IMR-90 (cell line): ENCODE measurements at regions not wholly inside any gene's neighbourhood (a gene's known extent, or its start where the extent isn't known, plus 50 kb on each side); places are given as distances from the start of the nearest gene placed in this dataset.

Experiments used
- ATAC-seq: fragments of 200-7000 bp; cut with Tn5 transposase; 2 replicates; pipeline ENCODE4 v1.9.1; 2020; ENCODE audit warnings: low read depth, mild to moderate bottlenecking, moderate library complexity
- BruUV-seq: library from RNA; stranded (reverse); fragments of 400-500 nt; replicated peaks from 2 replicates; lab custom pipeline; 2021; lab: Mats Ljungman, UMichigan
- CTCF ChIA-PET: fragments of 300-600 bp; formaldehyde crosslinking; extraction: SDS; loops from one replicate; lab custom pipeline; 2021; ENCODE audit warnings: antibody characterized with exemption; lab: Yijun Ruan, JAX
- POLR2A ChIA-PET: fragments of 300-600 bp; sonication (Branson Sonifier 250); formaldehyde crosslinking; loops from one replicate; lab custom pipeline; 2022; ENCODE audit warnings: antibody characterized with exemption; ENCODE audit not compliant: unreplicated experiment; lab: Charles Lee
- DNase-seq: peaks from one replicate; pipeline ENCODE4 v3.0.0; 2013
- H2AFZ ChIP-seq: replicated peaks from 2 replicates; pipeline ENCODE3; 2013; ENCODE audit warnings: low read length, mild to moderate bottlenecking; ENCODE audit not compliant: poor library complexity
- H2AK5ac ChIP-seq: 2 replicates; pipeline ENCODE4 v1.6.1; 2013; ENCODE audit warnings: low read depth, low read length, inconsistent platforms
- H2AK9ac ChIP-seq: replicated peaks from 2 replicates; pipeline ENCODE3; 2013; ENCODE audit warnings: mild to moderate bottlenecking, low read depth, low read length, moderate library complexity; ENCODE audit not compliant: poor library complexity
- H2BK120ac ChIP-seq: 2 replicates; pipeline ENCODE4 v1.6.1; 2013; ENCODE audit warnings: low read depth, low read length, inconsistent platforms
- H2BK15ac ChIP-seq: 3 replicates; pipeline ENCODE4 v1.6.1; 2013; ENCODE audit warnings: low read depth, low read length, inconsistent platforms
- H2BK20ac ChIP-seq: 2 replicates; pipeline ENCODE4 v1.6.1; 2013; ENCODE audit warnings: low read depth, mild to moderate bottlenecking, inconsistent platforms, low read length, moderate library complexity
- H2BK5ac ChIP-seq: 2 replicates; pipeline ENCODE4 v1.6.1; 2013; ENCODE audit warnings: mild to moderate bottlenecking, low read depth, low read length, inconsistent platforms; ENCODE audit not compliant: poor library complexity, severe bottlenecking
- H3K14ac ChIP-seq: replicated peaks from 2 replicates; pipeline ENCODE4 v1.6.1; 2013; ENCODE audit warnings: low read depth, low read length, inconsistent platforms
- H3K18ac ChIP-seq: 2 replicates; pipeline ENCODE4 v1.6.1; 2013; ENCODE audit warnings: low read depth, low read length, control low read depth
- H3K23ac ChIP-seq: 2 replicates; pipeline ENCODE4 v1.6.1; 2013; ENCODE audit warnings: low read depth, low read length, inconsistent platforms
- H3K27ac ChIP-seq: 2 replicates; pipeline ENCODE4 v1.5.1; 2013; ENCODE audit warnings: mild to moderate bottlenecking, control low read depth, low read length; ENCODE audit not compliant: insufficient read depth
- H3K27me3 ChIP-seq: 2 replicates; pipeline ENCODE4 v1.6.1; 2013; ENCODE audit warnings: low read length; ENCODE audit not compliant: control insufficient read depth, insufficient read depth
- H3K36me3 ChIP-seq: 2 replicates; pipeline ENCODE4 v1.6.1; 2013; ENCODE audit warnings: low read length, mixed read lengths; ENCODE audit not compliant: control insufficient read depth, insufficient read depth
- H3K4ac ChIP-seq: 2 replicates; pipeline ENCODE4 v1.6.1; 2013; ENCODE audit warnings: low read depth, low read length, inconsistent platforms
- H3K4me1 ChIP-seq: 2 replicates; pipeline ENCODE4 v1.6.1; 2013; ENCODE audit warnings: low read length, mixed read lengths; ENCODE audit not compliant: control insufficient read depth, insufficient read depth
- H3K4me2 ChIP-seq: 2 replicates; pipeline ENCODE4 v1.6.1; 2013; ENCODE audit warnings: low read depth, mild to moderate bottlenecking, control low read depth, low read length, moderate library complexity
- H3K4me3 ChIP-seq: 2 replicates; pipeline ENCODE4 v1.5.1; 2013; ENCODE audit warnings: low read depth, mild to moderate bottlenecking, control low read depth, low read length, moderate library complexity; ENCODE audit not compliant: insufficient read depth
- H3K56ac ChIP-seq: 2 replicates; pipeline ENCODE4 v1.6.1; 2013; ENCODE audit warnings: low read length, inconsistent platforms; ENCODE audit not compliant: insufficient read depth; ENCODE audit errors: extremely low read depth
- H3K79me1 ChIP-seq, 2 experiments: 2 replicates each; pipeline ENCODE4 v1.6.1; 2013; ENCODE audit warnings: low read length in 2 of 2, inconsistent platforms in 1 of 2, low read depth in 1 of 2
- H3K9ac ChIP-seq: 2 replicates; pipeline ENCODE4 v1.6.1; 2013; ENCODE audit warnings: low read depth, low read length, control low read depth
- H3K9me1 ChIP-seq: 2 replicates; pipeline ENCODE4 v1.6.1; 2013; ENCODE audit warnings: low read length, inconsistent platforms; ENCODE audit not compliant: insufficient read depth
- H3K9me3 ChIP-seq: 2 replicates; pipeline ENCODE4 v1.6.1; 2013; ENCODE audit warnings: low read length; ENCODE audit not compliant: control insufficient read depth, insufficient read depth
- H4K20me1 ChIP-seq: 2 replicates; pipeline ENCODE4 v1.6.1; 2013; ENCODE audit warnings: low read length, inconsistent platforms; ENCODE audit not compliant: insufficient read depth
- H4K5ac ChIP-seq: 2 replicates; pipeline ENCODE4 v1.6.1; 2013; ENCODE audit warnings: mild to moderate bottlenecking, low read depth, low read length, control low read depth
- H4K8ac ChIP-seq, 2 experiments: 2 replicates each; pipeline ENCODE4 v1.6.1; 2013; ENCODE audit warnings: low read depth in 2 of 2, low read length in 2 of 2, control low read depth in 1 of 2, inconsistent platforms in 1 of 2
- H4K91ac ChIP-seq: 2 replicates; pipeline ENCODE4 v1.6.1; 2013; ENCODE audit warnings: low read depth, low read length, inconsistent platforms; ENCODE audit not compliant: insufficient read depth
- BHLHE40 ChIP-seq: fragments of 150-350 bp; IDR thresholded peaks from 2 replicates; pipeline ENCODE4 v1.6.1; 2016; ENCODE audit warnings: mild to moderate bottlenecking, low read depth, low read length
- CEBPB ChIP-seq: IDR thresholded peaks from 2 replicates; pipeline ENCODE4 v1.6.1; 2012; ENCODE audit warnings: low read depth, low read length, improper control_type of control experiment
- CHD1 ChIP-seq: IDR thresholded peaks from 2 replicates; pipeline ENCODE4 v1.6.1; 2012; ENCODE audit warnings: low read depth, low read length, improper control_type of control experiment
- ELK1 ChIP-seq: fragments of 150-350 bp; IDR thresholded peaks from 2 replicates; pipeline ENCODE4 v1.6.1; 2016; ENCODE audit warnings: low read depth, mild to moderate bottlenecking, low read length, moderate library complexity, borderline replicate concordance
- MAFK ChIP-seq: IDR thresholded peaks from 2 replicates; pipeline ENCODE4 v1.6.1; 2012; ENCODE audit warnings: low read depth, low read length, improper control_type of control experiment
- MXI1 ChIP-seq: IDR thresholded peaks from 2 replicates; pipeline ENCODE4 v1.6.1; 2012; ENCODE audit warnings: low read depth, mild to moderate bottlenecking, low read length, moderate library complexity, borderline replicate concordance
- RAD21 ChIP-seq: IDR thresholded peaks from 2 replicates; pipeline ENCODE4 v1.6.1; 2012; ENCODE audit warnings: low read length, improper control_type of control experiment
- RCOR1 ChIP-seq: IDR thresholded peaks from 2 replicates; pipeline ENCODE4 v1.6.1; 2012; ENCODE audit warnings: mild to moderate bottlenecking, low read length, improper control_type of control experiment; ENCODE audit not compliant: insufficient replicate concordance
- SMC3 ChIP-seq: fragments of 150-350 bp; IDR thresholded peaks from 2 replicates; pipeline ENCODE4 v1.6.1; 2016; ENCODE audit warnings: low read depth, mild to moderate bottlenecking, antibody characterized with exemption, low read length, moderate library complexity
- WGBS, 2 experiments: methylation state at CpG; one replicate each; pipeline versions ENCODE4 v1.1.5 to v1.1.7; 2013; ENCODE audit warnings: missing lambda C conversion rate in 2 of 2; ENCODE audit not compliant: insufficient read length in 1 of 2; ENCODE audit errors: extremely low coverage in 2 of 2; 5-methylcytosine and 5-hydroxymethylcytosine counted together
- dilution Hi-C: fragments of 300-500 bp; cut with HindIII; formaldehyde crosslinking; loops from one replicate; pipeline ENCODE4 v1.14.3; 2018; ENCODE audit warnings: low sequenced_read_pairs; ENCODE audit not compliant: unreplicated experiment
- in situ Hi-C: fragments of 300-500 bp; cut with MboI; formaldehyde crosslinking; loops from 3 replicates; pipeline ENCODE4 v1.14.3; 2019; ENCODE audit warnings: low sequenced_read_pairs, inconsistent platforms, mixed read lengths
- intact Hi-C: fragments of 100-400 bp; cut with micrococcal nuclease; formaldehyde crosslinking; loops from 2 replicates; pipeline ENCODE4 v1.10.0; 2022
- TF ChIP-seq, protein P1 (sequence below): conservative IDR thresholded peaks from 2 replicates; pipeline ENCODE4 v1.5.1; 2012; ENCODE audit warnings: mild to moderate bottlenecking, low read depth, low read length, improper control_type of control experiment

DNA sequence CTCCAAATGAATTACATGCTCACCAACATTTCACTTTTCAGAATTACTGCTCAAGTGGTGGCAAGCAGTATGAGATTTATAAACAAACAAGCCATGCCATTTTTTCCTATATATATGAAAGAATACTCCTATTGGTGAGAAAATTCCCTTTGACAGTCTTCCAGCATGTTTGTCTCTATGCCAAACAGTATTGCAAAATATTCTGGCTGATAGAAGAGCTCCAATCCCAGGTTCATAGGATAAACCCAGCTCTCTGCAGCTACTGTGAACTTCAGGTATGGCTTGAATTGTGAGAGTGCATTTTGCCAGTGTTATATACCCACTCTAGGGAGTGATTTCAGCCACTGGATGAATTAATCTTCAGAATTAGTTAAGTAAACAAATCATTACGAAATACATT is 108.8 kb downstream of the MAGEC2 start:
- Histone ChIP-seq H2AFZ (no peak overlapping the region), H3K23ac (no peak overlapping the region), H3K4ac (no peak overlapping the region), H3K27me3 (no peaks in the 10 kb centered on the region), H2BK15ac (no peak overlapping the region), H2BK120ac (no peak overlapping the region), H2AK9ac (no peak overlapping the region), H3K27ac (no peak overlapping the region), H2AK5ac (no peak overlapping the region), H4K8ac (no peak overlapping the region), H2BK5ac (no peak overlapping the region), H3K9ac (no peak overlapping the region), H3K9me1 (no peaks in the 10 kb centered on the region), H3K4me1 (no peaks in the 10 kb centered on the region), H3K79me1 (no peaks in the 10 kb centered on the region), H3K14ac (no peak overlapping the region), H3K9me3 (0 out of 2 replicates have a peak, but pooled peaks cover 1% of the 10 kb centered on the region), H3K18ac (no peak overlapping the region), H4K5ac (no peak overlapping the region), H3K56ac (no peak overlapping the region), H4K20me1 (no peaks in the 10 kb centered on the region), H3K4me2 (no peak overlapping the region), H2BK20ac (no peak overlapping the region), H4K91ac (no peak overlapping the region), H3K36me3 (no peaks in the 10 kb centered on the region), H3K4me3 (no peak overlapping the region)
- DNase-seq (no peak), ATAC-seq (no peak)
- no TSS peak for BruUV-seq
- TF ChIP-seq MAFK (no peak), CHD1 (no peak), ELK1 (no peak), MXI1 (no peak), CEBPB (no peak), BHLHE40 (no peak), RCOR1 (no peak), SMC3 (no peak), RAD21 (no peak)
- TF ChIP-seq, protein P1, sequence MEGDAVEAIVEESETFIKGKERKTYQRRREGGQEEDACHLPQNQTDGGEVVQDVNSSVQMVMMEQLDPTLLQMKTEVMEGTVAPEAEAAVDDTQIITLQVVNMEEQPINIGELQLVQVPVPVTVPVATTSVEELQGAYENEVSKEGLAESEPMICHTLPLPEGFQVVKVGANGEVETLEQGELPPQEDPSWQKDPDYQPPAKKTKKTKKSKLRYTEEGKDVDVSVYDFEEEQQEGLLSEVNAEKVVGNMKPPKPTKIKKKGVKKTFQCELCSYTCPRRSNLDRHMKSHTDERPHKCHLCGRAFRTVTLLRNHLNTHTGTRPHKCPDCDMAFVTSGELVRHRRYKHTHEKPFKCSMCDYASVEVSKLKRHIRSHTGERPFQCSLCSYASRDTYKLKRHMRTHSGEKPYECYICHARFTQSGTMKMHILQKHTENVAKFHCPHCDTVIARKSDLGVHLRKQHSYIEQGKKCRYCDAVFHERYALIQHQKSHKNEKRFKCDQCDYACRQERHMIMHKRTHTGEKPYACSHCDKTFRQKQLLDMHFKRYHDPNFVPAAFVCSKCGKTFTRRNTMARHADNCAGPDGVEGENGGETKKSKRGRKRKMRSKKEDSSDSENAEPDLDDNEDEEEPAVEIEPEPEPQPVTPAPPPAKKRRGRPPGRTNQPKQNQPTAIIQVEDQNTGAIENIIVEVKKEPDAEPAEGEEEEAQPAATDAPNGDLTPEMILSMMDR, result no peak
- ChIA-PET CTCF (no interaction called here), POLR2A (no interaction called here)
- dilution Hi-C loops, result no loop called here
- intact Hi-C loops, result no loop called here
- in situ Hi-C loops, result no loop called here
- no CpG with 5 or more reads among the region's 1 CpG for WGBS, 2 experiments
